HG03039 (cell line): ENCODE measurements at regions not wholly inside any gene's neighbourhood (a gene's known extent, or its start where the extent isn't known, plus 50 kb on each side); places are given as distances from the start of the nearest gene placed in this dataset.
"Not testable (repeated sequence)": the region's sequence is repeated elsewhere in the genome, so short reads cannot be mapped to it uniquely, and the experiment has no call there.

Experiments
- ATAC-seq: cut with Tn5 transposase; IDR thresholded peaks from one replicate; pipeline ENCODE4 v1.9.1; 2021; ENCODE audit warnings: mild to moderate bottlenecking, moderate library complexity; ENCODE audit not compliant: unreplicated experiment

DNA sequence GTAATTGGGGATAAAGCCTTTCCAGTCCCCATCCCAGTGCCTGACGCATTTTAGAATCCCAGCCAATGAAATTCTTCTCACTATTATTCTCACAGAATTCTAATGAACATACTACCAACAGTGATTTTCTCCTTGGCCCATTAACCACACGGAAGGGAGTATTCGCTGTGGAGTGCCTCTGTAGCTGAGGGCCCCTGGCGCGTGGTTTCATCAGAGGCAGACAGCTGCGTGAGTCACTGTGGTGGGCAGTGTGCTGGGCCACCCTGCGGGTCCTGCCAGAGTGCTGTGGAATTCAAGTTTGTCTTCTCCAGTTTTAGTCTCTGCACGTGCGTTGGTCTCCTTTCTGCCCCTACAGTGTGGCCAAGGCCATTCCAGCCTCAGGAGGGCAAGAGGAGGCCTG lies 335.4 kb upstream of the FAT1 start:
- ATAC-seq, result no peak

DNA sequence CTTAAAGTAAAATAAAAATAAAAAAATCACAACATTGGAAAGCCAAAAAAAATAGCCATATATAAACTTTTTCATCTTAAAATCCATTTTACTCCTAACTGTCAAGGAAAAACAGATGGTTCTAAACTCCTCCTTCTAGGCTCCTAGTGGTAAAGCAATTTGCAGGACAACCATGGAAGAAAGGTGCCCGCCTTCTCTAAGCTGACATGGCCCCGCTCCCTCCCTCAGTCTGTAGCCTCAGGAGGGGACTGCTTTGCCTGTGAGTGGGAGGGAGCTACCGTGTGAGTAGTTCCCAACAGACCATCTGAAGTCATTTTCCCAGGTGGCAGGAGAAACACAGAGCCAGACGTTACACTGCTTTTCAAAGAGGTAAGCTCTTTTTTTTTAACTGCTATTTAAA lies 336.2 kb upstream of the FAT1 start:
- ATAC-seq, result no peak

DNA sequence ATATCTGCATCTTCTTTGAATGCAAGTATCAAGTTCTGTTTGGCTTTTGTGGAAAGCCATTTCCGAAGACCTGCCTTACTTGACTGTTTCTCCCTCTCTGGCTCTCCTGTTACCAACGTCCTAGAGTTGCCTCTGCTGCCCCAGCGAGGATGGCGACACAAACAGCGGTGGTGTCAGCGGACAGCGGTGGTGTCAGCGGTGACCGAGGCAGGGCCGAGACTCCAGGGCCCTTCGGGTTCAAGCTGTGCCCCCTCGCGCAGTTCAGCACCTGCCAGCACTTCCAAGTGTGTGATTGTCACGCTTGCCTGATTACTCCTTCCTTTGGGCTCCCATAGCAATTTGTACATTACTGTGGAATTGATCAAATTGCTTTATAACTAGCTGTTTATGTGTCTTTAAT lies 336.9 kb upstream of the FAT1 start:
- ATAC-seq, result no peak

DNA sequence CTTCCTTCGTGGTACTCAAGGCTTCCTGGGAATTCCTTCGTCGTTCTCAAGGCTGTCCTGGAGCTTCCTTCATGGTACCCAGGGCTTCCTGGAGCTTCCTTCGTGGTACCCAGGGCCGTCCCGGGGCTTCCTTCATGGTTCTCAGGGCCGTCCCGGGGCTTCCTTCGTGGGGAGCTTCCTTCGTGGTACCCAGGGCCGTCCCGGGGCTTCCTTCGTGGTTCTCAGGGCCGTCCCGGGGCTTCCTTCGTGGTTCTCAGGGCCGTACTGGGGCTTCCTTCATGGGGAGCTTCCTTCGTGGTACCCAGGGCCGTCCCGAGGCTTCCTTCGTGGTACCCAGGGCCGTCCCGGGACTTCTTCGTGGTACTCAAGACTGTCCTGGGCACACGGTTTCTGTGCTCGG lies 339.6 kb upstream of the FAT1 start:
- no peak for ATAC-seq

DNA sequence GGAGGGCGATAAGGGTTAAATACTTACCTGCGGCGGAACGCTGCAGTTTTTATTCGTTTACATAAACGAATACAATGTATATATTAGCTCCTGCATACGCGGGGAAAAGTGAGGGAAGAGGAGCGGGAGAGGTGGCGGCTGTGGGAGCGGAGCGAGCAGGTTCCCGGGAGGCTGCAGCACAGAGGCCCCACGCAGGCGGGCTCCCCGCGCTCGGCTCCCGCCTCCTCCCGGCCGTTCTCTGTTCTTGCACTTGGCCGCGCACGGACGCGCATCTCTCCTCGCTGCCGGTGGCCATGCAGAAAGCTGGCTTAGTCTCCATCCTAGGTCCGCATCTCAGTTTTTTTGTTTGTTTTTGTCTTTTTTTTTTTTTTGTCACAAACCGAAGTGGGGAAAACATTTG lies 340.4 kb upstream of the FAT1 start:
- ATAC-seq, result no peak

DNA sequence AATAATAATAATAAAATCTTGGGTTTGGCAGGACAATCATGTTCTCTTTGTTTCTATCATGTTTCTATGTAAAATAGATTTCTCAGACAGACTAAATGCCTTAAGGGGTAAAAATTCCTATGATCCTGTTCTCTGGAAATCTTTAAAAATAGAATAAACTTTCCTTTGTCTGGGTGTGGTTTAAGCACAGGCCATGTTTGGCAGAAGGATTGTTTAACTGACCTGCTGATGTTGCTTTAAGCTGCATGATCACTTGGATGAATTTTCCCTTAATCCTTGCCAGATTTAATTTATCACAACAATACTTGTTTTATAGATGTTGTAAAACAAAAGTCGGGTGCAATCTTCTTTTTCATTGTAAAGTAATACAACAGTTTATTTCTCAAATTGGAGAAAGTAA lies 341.7 kb upstream of the FAT1 start:
- ATAC-seq, result no peak

DNA sequence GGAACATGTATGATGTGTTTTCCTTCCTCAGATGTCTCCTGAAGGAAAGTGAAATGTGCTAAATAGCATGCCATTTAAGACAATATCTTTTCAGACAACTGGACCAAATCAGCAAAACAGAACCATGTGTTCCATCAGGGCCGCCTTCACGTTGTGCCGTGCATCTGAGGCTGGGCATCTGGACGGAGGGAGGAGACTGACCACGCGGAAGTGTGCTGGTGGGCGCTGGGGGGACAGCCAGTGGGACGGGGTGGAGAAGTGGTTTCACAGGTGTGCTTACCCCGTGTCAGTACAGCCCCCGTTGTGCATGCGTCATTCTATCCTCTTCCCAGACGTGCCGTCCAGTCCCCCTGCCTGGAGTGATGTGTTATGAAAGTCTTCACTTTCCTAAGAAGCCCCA lies 342.1 kb upstream of the FAT1 start:
- no peak for ATAC-seq

DNA sequence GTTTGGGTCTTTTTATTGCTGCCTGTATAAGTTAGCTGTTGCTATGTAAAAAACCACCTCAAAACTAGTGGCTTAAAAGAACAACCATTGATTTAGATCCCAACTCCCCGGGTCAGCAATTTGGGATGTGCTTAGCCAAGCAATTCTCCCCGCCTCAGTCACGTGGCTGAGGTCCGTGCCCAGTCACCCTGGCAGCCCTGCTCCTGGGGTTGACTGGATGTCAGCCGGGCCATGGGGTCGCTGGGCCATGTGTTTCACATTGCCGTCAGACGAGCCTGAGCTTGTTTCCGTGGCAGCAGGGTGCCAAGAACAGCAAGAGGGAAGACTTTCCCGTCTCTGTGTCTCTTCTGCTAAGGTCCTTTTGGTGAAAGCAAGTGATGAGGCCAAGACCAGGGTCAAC lies 345.7 kb upstream of the FAT1 start:
- no peak for ATAC-seq

DNA sequence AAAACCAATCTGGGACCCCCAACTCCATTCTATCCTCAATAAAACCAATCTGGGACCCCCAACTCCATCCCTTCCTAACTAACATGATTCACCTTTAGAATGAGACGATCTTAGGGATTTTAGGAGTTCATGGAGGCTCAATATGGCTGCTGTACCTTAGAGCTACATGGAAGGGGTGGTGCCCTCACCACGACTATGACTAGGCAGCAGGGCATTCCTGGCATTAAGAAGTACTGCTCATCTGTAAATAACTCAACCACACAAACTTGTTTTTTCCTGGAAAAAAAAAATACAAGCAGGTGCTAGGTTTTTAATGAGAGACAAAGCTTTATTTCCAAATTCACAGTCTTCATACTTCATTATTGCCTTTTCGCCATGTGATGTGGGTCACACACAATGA lies 346.5 kb upstream of the FAT1 start:
- ATAC-seq, result no peak

DNA sequence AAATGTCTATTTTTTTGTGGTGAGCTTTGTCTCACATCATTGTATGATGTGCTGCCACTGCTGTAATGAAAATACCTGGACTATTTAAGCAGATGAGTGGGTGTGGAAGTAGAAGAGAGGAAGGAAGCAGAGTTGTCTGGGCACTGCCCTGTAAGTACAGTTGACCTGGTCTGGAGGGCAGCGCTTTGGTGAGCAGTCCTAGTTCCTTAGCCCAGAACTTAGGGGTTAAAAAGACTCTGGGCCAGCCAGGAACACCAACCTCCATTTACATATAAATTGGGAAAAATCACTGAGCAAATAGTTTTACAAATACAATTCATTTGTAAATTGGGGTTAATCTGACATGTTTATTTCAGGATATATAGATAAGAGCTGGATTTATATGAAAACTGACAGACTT lies 347.1 kb upstream of the FAT1 start:
- no peak for ATAC-seq

DNA sequence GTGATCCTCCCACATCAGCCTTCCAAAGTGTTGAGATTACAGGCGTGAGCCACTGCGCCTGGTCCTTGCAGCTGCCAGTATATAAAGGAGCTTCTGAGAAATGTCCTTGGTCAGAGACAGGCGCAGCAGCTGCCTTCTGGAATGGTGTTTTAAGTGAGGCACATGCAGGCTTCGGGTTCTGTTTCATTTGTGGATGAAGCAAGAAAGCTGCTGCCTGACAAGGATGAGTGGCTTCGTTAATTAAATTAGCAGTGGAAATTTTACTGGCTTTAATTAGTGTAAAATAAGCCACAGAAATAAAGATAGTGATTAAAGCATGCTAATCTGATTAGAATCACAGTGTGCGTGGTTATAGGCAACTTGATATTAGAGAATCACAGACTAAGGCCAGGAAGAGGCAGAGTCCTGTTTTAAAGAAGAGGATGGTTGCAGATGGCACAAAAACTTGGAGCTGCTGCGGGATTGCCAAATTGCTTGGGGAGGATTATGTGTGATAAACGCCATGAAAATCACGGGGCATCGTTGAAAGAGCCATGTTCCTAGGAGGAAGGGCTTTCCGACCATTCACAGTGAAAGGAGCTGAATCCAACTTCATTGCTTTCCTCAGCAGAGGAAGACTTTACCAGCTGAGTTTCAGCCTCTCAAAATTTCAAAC lies 348.4 kb upstream of the FAT1 start:
- ATAC-seq, result no peak

DNA sequence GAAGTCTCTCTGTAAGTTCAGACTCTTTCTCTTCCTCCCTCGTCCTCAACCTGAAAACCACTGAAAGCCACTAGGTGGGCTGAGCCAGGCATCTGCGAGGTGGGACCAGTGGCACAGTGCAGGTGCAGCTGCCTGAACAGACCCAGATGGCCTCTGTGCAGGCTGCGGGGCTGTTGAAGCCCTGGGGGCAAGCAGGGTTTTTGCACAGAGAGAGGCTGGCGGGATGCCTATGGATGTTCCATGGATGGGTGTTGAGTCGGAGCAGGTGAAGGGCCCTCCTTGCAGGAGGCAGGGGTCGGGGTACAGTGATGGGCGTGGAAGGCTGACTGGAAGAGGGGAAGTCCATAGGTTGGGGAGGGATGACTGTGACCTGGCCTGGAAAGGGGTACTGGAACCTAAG lies 350.2 kb upstream of the FAT1 start:
- ATAC-seq, result no peak

DNA sequence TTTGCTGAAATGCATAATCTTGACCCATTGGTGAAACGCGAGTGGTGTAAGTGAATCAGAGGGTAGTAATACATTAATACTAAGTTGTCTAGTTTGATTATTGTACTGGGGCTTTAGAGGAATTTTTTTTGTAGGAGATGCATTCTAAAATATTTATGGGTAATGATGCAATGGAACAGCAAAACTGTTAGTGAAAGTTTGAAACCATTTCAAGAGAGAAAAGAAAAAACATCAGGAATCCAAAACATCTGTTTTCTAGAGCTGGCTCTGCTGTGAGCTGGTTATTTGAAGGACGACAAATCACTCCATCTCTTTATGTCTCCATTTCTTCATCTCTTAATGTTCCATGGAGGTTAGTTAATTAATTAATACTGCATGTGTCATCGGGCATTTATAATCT lies 351.9 kb upstream of the FAT1 start:
- ATAC-seq, result no peak

DNA sequence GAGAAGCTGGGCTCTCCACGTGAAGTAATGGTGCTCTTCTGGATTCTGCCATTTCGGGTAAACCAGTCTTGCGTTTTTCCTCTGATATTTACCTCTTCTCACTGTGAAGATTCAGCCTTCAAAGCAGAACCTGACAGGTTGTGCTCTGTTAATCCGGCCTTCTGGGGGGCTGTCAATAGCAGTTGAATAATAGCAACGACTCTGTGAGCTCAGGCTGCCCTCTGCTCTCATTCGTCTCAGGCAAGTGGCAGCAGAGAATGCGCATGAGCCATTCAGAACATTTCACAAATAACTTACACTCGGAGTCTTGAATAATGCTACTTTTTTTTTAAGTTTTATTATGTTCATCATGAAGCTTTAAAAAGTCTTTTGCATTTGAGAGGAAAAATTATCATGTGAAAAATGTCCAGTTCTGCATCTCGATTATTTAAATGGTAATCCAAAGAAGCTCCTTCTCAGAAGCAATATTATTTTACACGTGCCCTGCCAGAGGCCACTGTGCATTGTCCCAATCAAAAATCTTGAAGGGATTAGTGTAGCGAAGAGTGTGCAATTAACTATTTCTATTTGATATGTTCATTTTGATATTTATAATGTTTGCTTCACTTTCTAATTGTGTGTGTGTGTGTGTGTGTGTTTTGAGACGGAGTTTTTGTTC lies 354.2 kb upstream of the FAT1 start:
- no peak for ATAC-seq

DNA sequence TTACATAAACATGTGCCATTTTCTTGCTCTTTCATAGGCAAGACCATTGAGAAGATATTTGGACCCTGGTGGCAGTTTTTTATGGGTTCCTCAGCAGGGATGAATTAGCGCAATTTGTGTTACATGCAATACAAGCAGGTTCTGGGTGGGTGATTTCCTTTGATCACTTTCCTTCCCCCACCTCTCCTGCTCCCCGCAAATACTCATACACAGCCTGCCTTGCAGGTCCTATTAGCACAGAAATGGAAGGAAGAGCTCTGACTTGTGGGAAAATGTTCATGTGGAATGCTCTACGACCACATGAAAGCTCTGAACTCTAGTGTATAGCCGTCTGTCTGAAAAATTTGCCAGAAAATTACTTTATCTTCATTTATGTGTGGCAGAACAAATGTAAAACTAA lies 361.0 kb upstream of the FAT1 start:
- no peak for ATAC-seq

DNA sequence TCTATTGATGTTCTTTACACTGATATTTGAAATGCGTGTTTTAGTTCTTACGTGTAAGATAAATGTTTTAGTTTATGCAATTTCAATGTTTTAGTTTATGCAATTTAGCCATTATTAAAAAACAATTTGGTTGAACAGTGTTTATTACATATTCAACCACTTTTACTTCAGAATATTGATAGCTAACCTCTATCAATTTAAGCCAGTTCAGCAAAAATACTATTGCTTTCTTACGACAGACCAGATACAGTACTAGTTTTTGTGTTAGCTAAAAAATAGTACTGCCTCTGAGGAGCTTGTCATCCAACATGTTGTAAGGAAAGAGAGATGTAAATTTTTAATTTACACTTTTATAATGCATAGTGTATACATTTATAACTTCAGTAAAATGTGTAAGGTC lies 361.7 kb upstream of the FAT1 start:
- ATAC-seq, result no peak

DNA sequence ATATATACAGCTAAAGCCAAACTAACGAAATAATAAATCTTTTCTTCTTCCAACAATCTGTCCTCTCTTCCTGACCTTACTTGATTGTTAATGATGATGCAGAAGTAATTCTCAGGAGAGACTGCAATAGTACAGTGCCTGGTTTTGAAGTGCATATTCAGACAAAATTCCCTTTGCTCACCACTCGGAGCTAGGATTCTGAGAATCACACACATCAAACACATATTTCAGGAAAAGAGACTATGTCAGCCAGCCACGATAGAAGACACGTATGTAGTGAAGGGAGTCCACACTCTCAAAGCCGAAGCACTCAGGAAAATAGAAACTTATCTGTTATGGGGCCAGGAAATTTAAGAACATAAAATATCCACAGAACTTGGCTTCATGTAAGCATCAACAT lies 362.5 kb upstream of the FAT1 start:
- ATAC-seq, result no peak

DNA sequence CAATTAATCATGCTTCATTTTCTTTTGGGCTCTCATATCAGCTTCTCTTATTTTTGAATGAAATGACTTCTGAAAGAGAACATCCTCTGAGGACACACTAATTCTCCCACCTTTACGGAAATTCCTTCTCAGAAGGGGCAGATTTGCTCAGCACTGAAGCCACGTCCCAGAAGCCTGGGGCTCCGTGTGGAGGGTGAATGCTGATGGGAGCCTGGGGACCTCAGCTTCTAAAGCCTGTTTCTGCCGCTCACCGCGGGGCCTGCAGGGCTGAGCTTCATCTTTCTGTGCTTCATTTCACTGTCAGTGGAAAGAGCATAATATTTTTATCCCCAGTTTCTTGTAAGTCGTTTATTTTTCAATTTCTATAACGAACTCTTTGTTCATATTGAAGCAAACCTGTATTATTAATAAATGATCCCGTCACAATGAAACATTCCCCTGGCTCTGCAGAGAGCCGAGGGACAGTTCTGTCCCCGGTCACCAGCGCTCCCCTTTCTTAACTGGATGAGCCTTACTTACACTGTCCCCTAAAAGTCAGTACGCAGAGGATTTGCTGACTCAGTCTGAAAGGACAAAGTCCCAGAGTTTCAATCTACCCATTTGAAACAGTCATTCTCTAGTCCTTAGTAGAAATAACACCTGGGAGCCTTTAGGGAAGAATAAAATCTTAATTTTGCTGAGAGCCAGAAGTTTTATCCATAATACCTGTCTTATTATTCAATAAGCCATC lies 364.6 kb upstream of the FAT1 start:
- ATAC-seq, result no peak

DNA sequence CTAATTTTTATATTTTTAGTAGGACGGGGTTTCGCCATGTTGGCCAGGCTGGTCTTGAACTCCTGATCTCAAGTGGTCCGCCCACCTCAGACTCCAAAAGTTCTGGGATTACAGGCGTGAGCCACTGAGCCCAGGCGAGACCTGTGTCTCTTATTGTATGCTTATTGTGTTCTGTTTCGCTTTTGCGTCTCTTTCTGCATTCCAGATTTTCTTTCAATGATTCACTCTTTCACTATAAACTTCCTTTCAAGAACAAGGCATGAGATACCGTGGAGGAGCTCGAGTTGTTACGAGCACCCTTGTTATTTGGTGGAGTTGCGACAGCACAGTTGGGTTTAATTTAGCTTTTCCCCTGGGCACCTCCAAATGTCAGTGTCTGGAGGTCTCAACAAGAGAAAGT lies 366.7 kb upstream of the FAT1 start:
- ATAC-seq, result no peak

DNA sequence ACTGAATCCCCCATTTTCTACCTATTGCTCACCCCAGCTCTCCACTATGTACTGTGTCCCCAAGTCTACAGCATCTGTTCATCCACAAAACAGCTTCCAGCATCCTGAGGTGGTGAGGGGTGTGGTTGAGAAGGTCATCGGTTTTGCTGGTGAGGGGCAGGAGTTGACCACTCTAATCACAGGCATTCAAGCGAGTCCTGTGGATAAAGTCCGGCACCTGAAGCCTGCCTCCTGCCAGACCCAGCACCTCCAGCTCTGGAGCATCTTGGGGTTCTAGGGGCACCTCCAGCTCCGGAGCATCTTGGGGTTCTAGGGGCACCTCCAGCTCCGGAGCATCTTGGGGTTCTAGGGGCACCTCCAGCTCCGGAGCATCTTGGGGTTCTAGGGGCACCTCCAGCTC lies 367.2 kb upstream of the FAT1 start:
- not testable (repeated sequence) for ATAC-seq

DNA sequence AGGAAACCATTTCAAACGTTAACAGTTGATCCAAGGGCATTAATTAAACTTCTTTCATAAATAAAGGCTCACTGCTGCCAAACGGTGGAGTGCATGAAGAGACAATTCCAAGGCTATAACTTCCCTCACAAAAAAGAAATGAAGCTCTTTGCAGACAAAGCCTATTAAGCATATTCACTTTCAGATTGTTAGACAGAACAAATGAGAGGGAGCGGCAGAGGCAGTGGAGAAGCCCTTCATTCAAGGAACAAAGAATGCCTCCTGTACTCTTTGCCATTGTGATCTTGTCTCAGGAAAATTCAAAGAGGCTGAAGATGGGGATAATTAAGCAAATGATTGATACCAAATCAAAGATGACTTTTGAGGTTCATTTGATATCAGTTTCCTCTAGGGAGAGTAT lies 370.5 kb upstream of the FAT1 start:
- ATAC-seq, result no peak

DNA sequence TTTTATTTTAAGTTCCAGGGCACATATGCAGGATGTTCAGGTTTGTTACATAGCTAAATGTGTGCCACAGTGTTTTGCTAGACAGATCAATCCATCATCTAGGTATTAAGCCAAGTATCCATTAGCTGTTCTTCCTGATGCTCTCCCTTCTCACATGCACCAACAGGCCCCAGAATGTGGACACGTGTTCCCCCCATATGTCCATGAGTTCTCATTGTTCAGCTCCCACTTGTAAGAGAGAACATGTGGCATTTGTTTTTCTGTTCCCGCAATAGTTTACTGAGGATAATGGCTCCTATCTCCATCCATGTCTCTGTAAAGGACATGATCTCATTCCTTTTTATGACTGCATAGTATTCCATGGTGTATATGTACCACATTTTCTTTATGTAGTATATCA lies 374.8 kb upstream of the FAT1 start:
- ATAC-seq, result no peak

DNA sequence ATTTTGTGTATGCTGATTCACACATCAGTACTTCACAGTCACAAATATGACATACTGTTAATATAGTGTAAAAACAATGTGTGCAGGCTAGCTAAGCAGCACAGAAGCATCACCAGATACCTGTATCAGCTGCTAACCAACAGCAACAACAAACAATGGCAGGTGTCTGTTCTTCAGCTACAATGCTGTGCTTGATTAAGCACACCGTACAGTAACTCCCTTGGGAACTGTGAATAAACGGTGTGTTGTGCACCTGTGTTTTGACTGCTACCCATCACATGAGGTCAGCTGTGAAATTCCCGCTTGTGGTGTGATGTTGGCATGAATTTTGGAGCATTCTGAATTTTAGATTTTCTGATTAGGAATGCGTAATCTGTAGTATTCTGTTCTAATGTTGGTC lies 379.7 kb upstream of the FAT1 start:
- no peak for ATAC-seq
